Fibroblast of lung (primary cell): ENCODE measurements at regions not wholly inside any gene's neighbourhood (a gene's known extent, or its start where the extent isn't known, plus 50 kb on each side); places are given as distances from the start of the nearest gene placed in this dataset.

Source experiments
- DNase-seq, 2 donors: peaks; one replicate each; pipeline versions ENCODE4 v3.0.0 to v3.0.0-alpha.2; 2010; ENCODE audit warnings: low read depth in 2 of 2
- H2AFZ ChIP-seq: 2 replicates; pipeline ENCODE4 v1.5.1; 2012; ENCODE audit warnings: low read length, control low read depth, inconsistent platforms
- H3K27ac ChIP-seq: 2 replicates; pipeline ENCODE4 v1.5.1; 2011; ENCODE audit warnings: low read length, control low read depth; ENCODE audit not compliant: insufficient read depth
- H3K27me3 ChIP-seq: 2 replicates; pipeline ENCODE4 v1.5.1; 2011; ENCODE audit warnings: mild to moderate bottlenecking, low read length; ENCODE audit not compliant: control insufficient read depth, insufficient read depth
- H3K36me3 ChIP-seq: 2 replicates; pipeline ENCODE4 v1.5.1; 2011; ENCODE audit warnings: low read length; ENCODE audit not compliant: control insufficient read depth, insufficient read depth
- H3K4me1 ChIP-seq: 2 replicates; pipeline ENCODE4 v1.5.1; 2011; ENCODE audit warnings: low read length; ENCODE audit not compliant: control insufficient read depth, insufficient read depth; ENCODE audit errors: extremely low read depth
- H3K4me2 ChIP-seq: 2 replicates; pipeline ENCODE4 v1.5.1; 2011; ENCODE audit warnings: low read length, control low read depth; ENCODE audit not compliant: insufficient read depth; ENCODE audit errors: extremely low read depth
- H3K4me3 ChIP-seq, 4 experiments: fragments of 200-600 bp in 1 of 4; sonication (generic) in 1 of 4; replicated peaks in 1 of 4; 2 replicates each; pipeline ENCODE4 v1.5.1; 2011 to 2016; ENCODE audit warnings: low read length in 4 of 4, low read depth in 3 of 4, mild to moderate bottlenecking in 3 of 4, control low read depth in 2 of 4, inconsistent platforms in 1 of 4, mixed read lengths in 1 of 4; ENCODE audit not compliant: insufficient read depth in 1 of 4; ENCODE audit errors: control extremely low read depth in 1 of 4
- H3K79me2 ChIP-seq: 2 replicates; pipeline ENCODE4 v1.5.1; 2012; ENCODE audit warnings: mild to moderate bottlenecking, low read length, inconsistent platforms; ENCODE audit not compliant: control insufficient read depth, insufficient read depth
- H3K9ac ChIP-seq: 2 replicates; pipeline ENCODE4 v1.5.1; 2011; ENCODE audit warnings: mild to moderate bottlenecking, low read length, control low read depth; ENCODE audit not compliant: insufficient read depth
- H3K9me3 ChIP-seq: 2 replicates; pipeline ENCODE4 v1.5.1; 2012; ENCODE audit warnings: low read depth, low read length; ENCODE audit not compliant: control insufficient read depth, insufficient read depth
- H4K20me1 ChIP-seq: 2 replicates; pipeline ENCODE4 v1.5.1; 2011; ENCODE audit warnings: low read length; ENCODE audit not compliant: control insufficient read depth, insufficient read depth; ENCODE audit errors: extremely low read depth
- CTCF ChIP-seq, 2 donors: IDR thresholded peaks in 1 of 2; conservative IDR thresholded peaks in 1 of 2; 1 replicate in 1 of 2; 2 replicates in 1 of 2; pipeline ENCODE4 v1.5.1; 2011 to 2012; ENCODE audit warnings: low read length in 2 of 2, control low read depth in 1 of 2, inconsistent platforms in 1 of 2, low read depth in 1 of 2, mild to moderate bottlenecking in 1 of 2
- EZH2 ChIP-seq: IDR thresholded peaks from 2 replicates; pipeline ENCODE4 v1.5.1; 2012; ENCODE audit warnings: low read length, control low read depth, mild to moderate bottlenecking; ENCODE audit errors: missing control alignments

- Histone ChIP-seq H3K9me3 (no peaks in the 10 kb centered on the region), H3K27ac (no peak overlapping the region), H3K27me3 (no peaks in the 10 kb centered on the region), H4K20me1 (no peaks in the 10 kb centered on the region), H2AFZ (no peak overlapping the region), H3K36me3 (no peaks in the 10 kb centered on the region), H3K4me2 (no peak overlapping the region), H3K4me1 (peaks cover 5% of the 10 kb centered on the region), H3K79me2 (no peaks in the 10 kb centered on the region), H3K4me3 (no peak overlapping the region), H3K9ac (no peak overlapping the region)
- no peak for DNase-seq
- TF ChIP-seq CTCF (conservative IDR thresholded peaks at IDR 0.05 in 1 of 2, IDR thresholded peaks at IDR 0.05 in 1 of 2; ENCODE audit: low read depth in 1 of 2, low read length in 2 of 2) (no peak), EZH2 (no peak)
These were observed 97.8 kb upstream of the SLC44A1 start for GRCh38 chr9:105146677-105147076.

- Histone ChIP-seq H4K20me1 (no peaks in the 10 kb centered on the region), H3K4me1 (peaks cover 4% of the 10 kb centered on the region), H3K9me3 (no peaks in the 10 kb centered on the region), H3K36me3 (no peaks in the 10 kb centered on the region), H3K9ac (no peak overlapping the region), H3K79me2 (no peaks in the 10 kb centered on the region), H3K4me3 (no peak overlapping the region), H3K27me3 (no peaks in the 10 kb centered on the region), H3K4me2 (no peak overlapping the region), H3K27ac (no peak overlapping the region), H2AFZ (no peak overlapping the region)
- no peak for DNase-seq
- TF ChIP-seq EZH2, result no peak
- TF ChIP-seq CTCF (conservative IDR thresholded peaks at IDR 0.05 in 1 of 2, IDR thresholded peaks at IDR 0.05 in 1 of 2; ENCODE audit: low read depth in 1 of 2, low read length in 2 of 2), result no peak
These were observed 97.2 kb upstream of the SLC44A1 start for GRCh38 chr9:105147110-105147871.

DNA sequence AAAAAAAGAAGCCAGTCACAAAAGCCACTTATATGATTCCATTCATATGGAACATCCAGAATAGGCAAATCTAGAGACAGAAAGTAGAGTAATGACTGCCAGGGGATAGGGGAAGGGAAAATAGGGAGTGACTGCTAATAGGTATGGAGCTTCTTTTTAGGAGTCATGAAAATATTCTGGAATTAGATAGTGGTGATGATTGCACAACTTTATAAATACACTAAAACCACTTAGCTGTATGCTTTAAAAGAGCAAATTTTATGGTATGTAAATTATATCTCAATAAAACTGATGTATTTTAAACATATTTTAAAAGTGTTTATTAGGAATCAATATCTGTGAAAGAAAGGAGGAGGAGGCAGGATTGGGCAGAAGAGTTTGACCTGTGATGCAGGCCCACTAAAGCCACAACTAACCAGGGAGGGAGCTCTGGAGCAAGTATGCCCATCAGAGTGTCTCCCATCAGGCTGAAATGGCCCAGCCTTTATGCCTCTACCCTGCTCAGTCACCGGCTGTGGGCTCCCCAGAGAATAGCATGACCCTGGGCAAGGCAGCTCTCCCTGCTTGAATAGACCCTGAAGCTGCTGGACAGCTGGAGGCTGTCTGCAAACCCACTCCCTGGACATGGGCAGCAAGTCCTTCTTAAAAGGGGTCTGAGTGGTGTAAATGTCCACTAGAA lies 96.0 kb upstream of the SLC44A1 start:
- DNase-seq, result no peak
- no peak overlapping the region for H3K4me2 ChIP-seq
- H3K27me3 ChIP-seq, result no peaks in the 10 kb centered on the region
- H4K20me1 ChIP-seq, result no peaks in the 10 kb centered on the region
- H3K27ac ChIP-seq, result no peak overlapping the region
- no peaks in the 10 kb centered on the region for H3K9me3 ChIP-seq
- peaks cover 4% of the 10 kb centered on the region for H3K4me1 ChIP-seq
- H3K36me3 ChIP-seq, result no peaks in the 10 kb centered on the region
- no peak overlapping the region for H3K9ac ChIP-seq
- TF ChIP-seq CTCF (conservative IDR thresholded peaks at IDR 0.05 in 1 of 2, IDR thresholded peaks at IDR 0.05 in 1 of 2; ENCODE audit: low read depth in 1 of 2, low read length in 2 of 2) (peak in 1 of 2 donors; percentile 13), EZH2 (no peak)
- H3K4me3 ChIP-seq, result no peak overlapping the region
- H3K79me2 ChIP-seq, result no peaks in the 10 kb centered on the region
- no peak overlapping the region for H2AFZ ChIP-seq
